GM12891 (cell line): ENCODE measurements at regions not wholly inside any gene's neighbourhood (a gene's known extent, or its start where the extent isn't known, plus 50 kb on each side); places are given as distances from the start of the nearest gene placed in this dataset.

Experiments used
- PAX5 ChIP-seq: IDR thresholded peaks from 2 replicates; pipeline ENCODE4 v1.6.1; 2011; ENCODE audit warnings: low read length, moderate library complexity, mild to moderate bottlenecking; ENCODE audit not compliant: insufficient read depth, severe bottlenecking
- POLR2A ChIP-seq: IDR thresholded peaks from 2 replicates; pipeline ENCODE4 v1.6.1; 2011; ENCODE audit warnings: low read depth, low read length, control low read depth
- POLR2AphosphoS5 ChIP-seq: IDR thresholded peaks from 2 replicates; pipeline ENCODE4 v1.6.1; 2011; ENCODE audit warnings: low read depth, low read length, control low read depth
- POU2F2 ChIP-seq: IDR thresholded peaks from 2 replicates; pipeline ENCODE4 v1.6.1; 2011; ENCODE audit warnings: low read depth, mild to moderate bottlenecking, control low read depth, low read length, moderate library complexity
- SPI1 ChIP-seq: IDR thresholded peaks from 2 replicates; pipeline ENCODE4 v1.6.1; 2011; ENCODE audit warnings: low read depth, low read length, control low read depth
- TAF1 ChIP-seq: IDR thresholded peaks from 2 replicates; pipeline ENCODE4 v1.6.1; 2011; ENCODE audit warnings: low read depth, low read length, control low read depth

DNA sequence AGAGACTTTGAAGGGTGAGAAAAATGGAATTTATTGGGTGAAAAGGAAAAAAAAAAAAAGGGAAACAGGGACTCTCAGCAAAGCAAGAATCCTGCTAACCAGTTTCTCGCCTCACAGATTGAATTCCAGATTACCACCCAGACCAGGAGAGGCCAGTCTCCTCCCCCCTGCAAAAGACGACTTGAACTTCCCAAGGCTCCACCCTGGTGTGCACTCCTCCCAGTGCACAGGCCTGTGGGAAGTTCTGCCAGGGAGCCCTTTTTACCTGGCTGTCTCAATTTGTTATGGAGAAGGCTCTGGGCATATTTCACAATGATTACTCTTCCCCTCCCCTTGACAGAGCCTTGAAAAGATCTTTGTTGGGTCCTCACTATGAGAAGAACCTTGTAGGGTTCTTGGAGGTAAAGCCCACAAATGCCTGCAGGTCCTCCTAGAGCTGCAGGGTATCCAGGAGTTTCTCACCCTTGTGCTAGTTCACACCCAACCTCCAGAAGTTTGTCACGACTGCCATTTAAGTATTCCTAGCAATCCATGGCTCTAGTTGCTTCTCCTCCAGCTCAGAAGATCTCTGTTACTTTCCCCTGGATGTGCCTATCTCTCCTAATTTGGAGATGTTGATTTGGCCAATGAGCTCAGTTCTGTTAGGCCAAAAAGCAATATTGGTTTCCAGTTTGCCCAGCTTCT lies 229.8 kb upstream of the TMTC4 start:
- TF ChIP-seq POLR2A, result no peak
- no peak for TF ChIP-seq POLR2AphosphoS5
- no peak for TF ChIP-seq TAF1
- no peak for TF ChIP-seq POU2F2
- TF ChIP-seq PAX5, result no peak
- no peak for TF ChIP-seq SPI1
